SIG-M5 treated with dmso at 0.1 percent for 504 hours (cell line): ENCODE measurements at regions not wholly inside any gene's neighbourhood (a gene's known extent, or its start where the extent isn't known, plus 50 kb on each side); places are given as distances from the start of the nearest gene placed in this dataset.

Experiments
- DNase-seq: peaks from one replicate; lab custom pipeline; 2025; ENCODE audit not compliant: unreplicated experiment; lab: John Stamatoyannopoulos, UW

DNA sequence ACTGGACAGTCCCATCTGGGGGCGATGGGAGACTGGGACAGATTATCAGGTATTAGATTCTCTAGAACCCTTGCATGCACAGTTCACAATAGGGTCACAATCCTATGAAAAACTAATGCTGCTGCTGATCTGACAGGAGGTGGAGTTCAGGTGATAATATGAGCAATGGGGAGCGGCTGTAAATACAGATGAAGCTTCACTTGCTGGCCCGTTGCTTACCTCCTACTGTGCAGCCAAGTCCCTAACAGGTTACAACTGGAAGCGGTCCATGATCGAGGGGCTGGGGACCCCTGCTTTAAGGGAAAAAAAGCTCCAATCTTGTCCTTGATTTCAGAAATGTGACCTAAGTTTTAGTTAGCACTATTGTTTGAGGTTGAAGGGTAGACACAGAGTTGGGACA lies 175.2 kb downstream of the ZNF330 start:
- DNase-seq, result no peak

GRCh38 chr4:141402712-141403111 lies 182.0 kb downstream of the ZNF330 start:
- DNase-seq, result no peak

GRCh38 chr4:141403782-141404181 lies 183.1 kb downstream of the ZNF330 start:
- DNase-seq, result no peak

- no peak for DNase-seq
Measured at GRCh38 chr4:141406237-141406636, 185.5 kb downstream of the ZNF330 start.

GRCh38 chr4:141409556-141409955 lies 188.9 kb downstream of the ZNF330 start:
- no peak for DNase-seq

GRCh38 chr4:141410839-141411238 lies 190.1 kb downstream of the ZNF330 start:
- no peak for DNase-seq

DNA sequence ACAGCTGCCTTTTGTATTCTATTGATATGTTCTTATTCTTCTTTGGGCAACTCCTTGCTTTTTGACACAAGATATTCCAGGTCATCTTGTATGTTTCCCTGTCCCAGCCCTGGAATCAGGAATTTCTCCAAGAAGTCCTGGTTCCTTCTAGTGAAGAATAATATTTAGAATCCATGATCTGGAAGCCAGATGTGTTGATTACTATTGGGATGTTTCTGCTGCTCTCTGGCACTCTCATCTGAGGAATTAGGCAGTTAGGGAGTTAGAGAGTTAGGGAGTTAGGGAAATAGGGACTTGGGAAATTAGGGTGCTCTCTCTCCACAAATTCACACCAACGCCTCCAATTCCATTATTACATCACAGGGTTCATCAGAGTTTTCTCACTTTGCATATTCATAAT lies 191.2 kb downstream of the ZNF330 start:
- DNase-seq, result no peak

- DNase-seq, result no peak
Measured at GRCh38 chr4:141413366-141413765, 192.7 kb downstream of the ZNF330 start.

DNA sequence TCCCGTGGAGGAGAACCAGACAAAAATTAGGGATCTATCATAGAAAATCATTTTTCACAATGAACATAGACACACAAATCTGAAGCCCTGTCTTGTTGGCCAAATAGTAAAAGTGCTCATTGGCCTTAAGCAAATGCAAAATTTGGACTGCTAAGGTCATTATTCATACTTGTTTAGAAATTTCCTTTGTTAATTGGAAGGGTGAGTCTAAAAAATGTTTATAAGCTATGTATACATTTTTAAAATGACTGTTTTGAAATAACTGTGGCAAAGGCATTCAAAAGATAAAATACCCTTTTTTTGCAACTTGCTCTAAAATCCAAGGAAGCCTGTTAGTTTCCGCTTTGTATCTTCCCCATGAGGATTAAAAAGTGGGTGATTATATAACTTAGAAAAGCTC lies 195.0 kb downstream of the ZNF330 start:
- DNase-seq, result no peak

DNA sequence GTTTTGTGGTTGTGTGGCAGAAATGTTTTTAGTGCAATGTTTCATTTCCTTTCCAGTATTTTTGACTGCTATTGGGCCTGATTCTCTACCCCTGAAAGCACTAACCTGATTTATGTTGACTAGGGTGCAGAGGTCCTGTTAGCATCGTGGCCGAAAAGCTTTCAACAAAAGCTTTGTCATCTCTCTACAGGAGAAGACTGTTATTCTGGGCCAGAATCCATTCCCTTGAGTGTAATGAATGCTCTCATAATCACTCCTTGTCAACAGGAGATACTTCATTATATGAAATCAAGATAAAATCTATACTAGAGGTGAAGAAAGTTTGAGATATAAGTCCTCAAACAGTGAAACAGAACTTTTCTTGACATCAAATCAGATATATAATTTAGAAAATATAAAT lies 195.5 kb downstream of the ZNF330 start:
- no peak for DNase-seq

DNA sequence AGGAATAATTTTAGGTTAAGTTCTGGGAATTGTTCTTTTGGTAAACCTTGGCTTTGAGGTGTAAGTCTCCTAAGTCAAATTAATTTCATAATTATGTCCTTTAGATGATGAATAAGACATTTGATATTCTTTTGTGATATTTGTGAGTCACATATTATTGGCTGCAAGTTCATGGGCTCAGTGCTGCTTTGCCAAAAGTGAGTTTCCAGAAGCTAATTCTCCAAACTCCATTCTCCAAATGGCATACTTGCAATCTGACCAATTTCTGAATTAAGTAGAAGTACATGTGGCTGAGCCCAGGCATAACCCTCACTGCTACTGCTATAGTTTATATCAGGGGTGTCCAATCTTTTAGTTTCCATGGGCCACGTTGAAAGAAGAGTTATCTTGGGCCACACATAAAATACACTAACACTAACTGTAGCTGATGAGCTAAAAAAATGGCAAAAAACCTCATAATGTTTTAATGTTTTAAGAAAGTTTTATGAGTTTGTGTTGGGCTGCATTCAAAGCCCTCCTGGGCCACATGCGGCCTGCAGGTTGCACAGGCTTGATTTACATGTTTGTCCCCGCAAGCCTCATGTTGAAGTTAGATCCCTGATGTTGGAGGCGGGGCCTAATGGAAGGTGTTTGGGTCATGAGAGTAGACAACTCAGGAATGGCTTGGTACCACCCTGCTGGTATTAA lies 196.1 kb downstream of the ZNF330 start:
- DNase-seq, result no peak

GRCh38 chr4:141417387-141417786 lies 196.7 kb downstream of the ZNF330 start:
- no peak for DNase-seq

- no peak for DNase-seq
Measured at GRCh38 chr4:141425124-141425523, 204.4 kb downstream of the ZNF330 start.

DNA sequence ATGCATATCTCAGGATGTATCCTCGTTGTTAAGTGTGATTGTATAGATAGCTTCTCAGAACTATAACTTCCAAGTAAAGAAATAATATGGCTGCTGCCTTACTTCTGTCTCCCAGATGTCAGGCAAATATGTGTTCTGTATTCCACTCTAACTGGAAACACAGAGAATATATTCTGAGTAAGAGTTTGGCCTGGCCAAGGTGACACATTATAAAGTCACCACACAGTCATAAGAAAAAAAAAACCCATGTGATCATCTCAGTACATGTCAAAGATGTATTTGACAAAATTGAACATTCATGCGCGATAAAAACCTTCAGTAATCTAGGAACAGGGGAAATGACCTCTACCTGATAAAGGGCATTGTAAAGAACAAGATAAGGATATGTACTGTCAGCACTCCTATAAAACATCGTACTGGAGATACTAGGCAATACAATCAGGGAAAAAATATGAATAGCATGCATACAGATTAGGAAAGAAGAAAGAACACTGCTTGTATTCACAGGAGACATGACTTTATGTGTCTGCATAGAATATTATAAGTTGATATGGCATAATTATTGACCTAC lies 207.1 kb downstream of the ZNF330 start:
- no peak for DNase-seq

GRCh38 chr4:141429933-141430332 lies 206.4 kb upstream of the IL15 start:
- no peak for DNase-seq

DNA sequence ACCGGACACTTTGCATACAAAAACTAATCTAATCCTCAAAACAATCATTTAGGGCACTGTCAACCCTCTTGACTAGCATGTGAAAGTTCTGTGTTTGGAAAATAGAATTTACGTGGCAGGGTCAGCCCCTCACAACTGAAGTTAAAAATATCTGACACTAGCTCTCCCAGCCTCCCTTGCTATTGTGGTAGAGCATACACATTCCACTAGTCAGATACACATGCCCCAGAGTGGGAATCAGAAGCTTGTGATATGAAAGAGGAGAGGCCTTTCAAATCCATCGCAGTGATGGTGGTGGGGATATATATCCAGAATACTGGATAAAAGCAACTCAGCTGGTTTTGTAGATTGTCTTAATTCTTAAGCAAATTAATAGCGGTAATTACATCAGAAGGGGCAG lies 205.7 kb upstream of the IL15 start:
- no peak for DNase-seq

DNA sequence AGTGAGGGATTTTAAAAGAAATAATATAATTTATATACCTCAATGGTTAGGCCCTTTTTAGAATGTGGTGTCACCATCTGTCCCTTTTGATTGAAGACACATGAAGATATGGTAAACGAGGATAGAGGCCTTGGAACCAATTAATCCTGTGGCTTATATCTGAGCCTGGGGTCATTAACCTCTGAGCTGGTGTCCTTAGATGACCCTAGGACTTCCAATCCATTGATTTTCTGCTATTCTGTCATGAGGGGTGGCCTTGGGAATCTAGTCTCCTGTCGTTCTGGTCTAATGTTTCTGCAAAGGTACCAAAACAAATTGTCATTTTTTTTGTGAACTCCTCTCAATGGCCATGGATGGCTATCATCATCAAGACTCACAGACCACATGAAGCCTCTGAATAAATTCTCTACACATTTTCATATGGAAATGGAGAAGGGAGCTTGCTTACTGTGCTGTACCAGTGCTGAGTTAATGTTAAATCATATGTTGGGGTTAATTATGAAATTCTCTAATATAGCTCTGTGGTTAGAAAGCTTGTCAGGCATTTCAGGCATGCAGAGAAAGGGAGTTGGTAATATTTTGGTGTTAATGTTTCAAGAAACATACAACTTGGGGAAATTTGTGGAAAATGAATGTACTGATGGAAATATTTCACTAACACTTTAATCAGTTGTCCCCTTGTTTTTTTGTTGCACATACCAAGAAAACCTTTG lies 204.2 kb upstream of the IL15 start:
- no peak for DNase-seq

DNA sequence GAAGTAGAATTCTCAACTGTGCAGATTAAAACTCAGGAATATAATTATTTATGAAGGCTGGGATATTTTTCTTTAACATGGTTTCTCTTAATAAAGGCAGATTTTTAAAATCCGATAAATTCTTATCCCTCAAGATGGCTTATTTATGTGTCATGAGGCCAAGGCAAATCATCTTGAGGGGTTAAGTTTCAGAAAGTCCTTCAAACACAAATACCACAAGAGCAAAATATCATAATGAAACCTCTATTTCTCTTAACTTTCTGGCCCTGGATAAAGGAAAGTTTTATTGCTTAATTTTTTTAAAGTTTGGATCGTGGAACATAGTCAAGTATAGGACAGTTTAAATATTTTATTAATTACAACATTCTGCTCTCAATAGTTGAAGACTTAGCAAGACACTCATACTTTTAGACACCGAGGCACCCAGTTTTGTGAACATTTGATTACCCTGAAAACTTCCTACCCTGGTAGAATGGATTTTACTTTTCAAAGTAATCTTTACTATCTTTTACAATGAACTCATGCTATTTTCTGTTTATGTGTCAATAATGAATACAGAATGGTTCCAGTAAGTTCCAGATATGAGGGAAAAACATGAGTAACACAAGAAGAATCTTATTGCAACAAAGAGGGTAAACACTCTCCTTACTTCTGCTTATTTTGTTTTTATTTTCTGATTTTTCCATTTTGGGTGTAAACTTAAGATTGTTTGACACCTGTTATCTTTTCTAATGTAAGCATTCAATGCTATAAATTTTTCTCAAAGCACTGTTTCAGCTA lies 200.7 kb upstream of the IL15 start:
- no peak for DNase-seq

- DNase-seq, result no peak
Measured at GRCh38 chr4:141439223-141439622, 197.2 kb upstream of the IL15 start.

- no peak for DNase-seq
Measured at GRCh38 chr4:141447761-141448160, 188.6 kb upstream of the IL15 start.

GRCh38 chr4:141448490-141448889 lies 187.9 kb upstream of the IL15 start:
- DNase-seq, result no peak

GRCh38 chr4:141449927-141450326 lies 186.5 kb upstream of the IL15 start:
- no peak for DNase-seq
